ENCODE measurements at regions not wholly inside any gene's neighbourhood (a gene's known extent, or its start where the extent isn't known, plus 50 kb on each side); places are given as distances from the start of the nearest gene placed in this dataset.

- no peaks in the 10 kb centered on the region for H3K36me3 ChIP-seq (ENCODE audit: control insufficient read depth, insufficient read depth, low read length)
- no peak overlapping the region for H3K4me3 ChIP-seq (replicated peaks; ENCODE audit: low read depth, low read length)
- TF ChIP-seq, protein P1, sequence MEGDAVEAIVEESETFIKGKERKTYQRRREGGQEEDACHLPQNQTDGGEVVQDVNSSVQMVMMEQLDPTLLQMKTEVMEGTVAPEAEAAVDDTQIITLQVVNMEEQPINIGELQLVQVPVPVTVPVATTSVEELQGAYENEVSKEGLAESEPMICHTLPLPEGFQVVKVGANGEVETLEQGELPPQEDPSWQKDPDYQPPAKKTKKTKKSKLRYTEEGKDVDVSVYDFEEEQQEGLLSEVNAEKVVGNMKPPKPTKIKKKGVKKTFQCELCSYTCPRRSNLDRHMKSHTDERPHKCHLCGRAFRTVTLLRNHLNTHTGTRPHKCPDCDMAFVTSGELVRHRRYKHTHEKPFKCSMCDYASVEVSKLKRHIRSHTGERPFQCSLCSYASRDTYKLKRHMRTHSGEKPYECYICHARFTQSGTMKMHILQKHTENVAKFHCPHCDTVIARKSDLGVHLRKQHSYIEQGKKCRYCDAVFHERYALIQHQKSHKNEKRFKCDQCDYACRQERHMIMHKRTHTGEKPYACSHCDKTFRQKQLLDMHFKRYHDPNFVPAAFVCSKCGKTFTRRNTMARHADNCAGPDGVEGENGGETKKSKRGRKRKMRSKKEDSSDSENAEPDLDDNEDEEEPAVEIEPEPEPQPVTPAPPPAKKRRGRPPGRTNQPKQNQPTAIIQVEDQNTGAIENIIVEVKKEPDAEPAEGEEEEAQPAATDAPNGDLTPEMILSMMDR (IDR thresholded peaks at IDR 0.05; ENCODE audit: insufficient read depth, low read length, poor library complexity, severe bottlenecking): no peak
- H3K27me3 ChIP-seq (replicated peaks; ENCODE audit: control insufficient read depth, insufficient read depth, low read length): no peaks in the 10 kb centered on the region
- no peak for DNase-seq (ENCODE audit: extremely low read depth, insufficient read length)
These were observed 682.2 kb upstream of the ANKRD30A start for GRCh38 chr10:36443233-36443632.

DNA sequence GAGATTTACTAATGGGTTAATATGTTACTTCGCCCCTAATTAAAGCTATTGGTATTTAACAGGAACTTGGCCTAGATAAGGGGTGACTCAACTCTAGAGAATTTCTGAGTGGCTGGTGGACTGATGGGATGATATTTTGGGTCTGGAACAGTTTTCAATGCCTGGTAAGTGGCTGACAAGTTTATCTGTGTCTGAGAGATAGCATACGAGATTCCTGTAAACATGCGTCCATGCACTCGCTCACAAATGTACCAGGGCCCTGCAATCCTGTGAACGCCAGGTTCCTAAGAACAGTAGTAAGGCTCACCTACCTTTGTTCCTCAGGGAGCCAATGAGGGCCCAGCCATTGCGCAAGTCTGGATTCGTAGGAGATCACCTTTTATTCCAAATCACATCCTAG, 683.8 kb upstream of the ANKRD30A start:
- H3K4me3 ChIP-seq (replicated peaks; ENCODE audit: low read depth, low read length): no peak overlapping the region
- TF ChIP-seq, protein P1 (IDR thresholded peaks at IDR 0.05; ENCODE audit: insufficient read depth, low read length, poor library complexity, severe bottlenecking): no peak
- no peaks in the 10 kb centered on the region for H3K27me3 ChIP-seq (replicated peaks; ENCODE audit: control insufficient read depth, insufficient read depth, low read length)
- no peak for DNase-seq (ENCODE audit: extremely low read depth, insufficient read length)
- no peaks in the 10 kb centered on the region for H3K36me3 ChIP-seq (ENCODE audit: control insufficient read depth, insufficient read depth, low read length)

GRCh38 chr10:36440539-36440938, 684.9 kb upstream of the ANKRD30A start:
- Histone ChIP-seq H3K4me3 (replicated peaks; ENCODE audit: low read depth, low read length) (no peak overlapping the region), H3K36me3 (ENCODE audit: control insufficient read depth, insufficient read depth, low read length) (no peaks in the 10 kb centered on the region), H3K27me3 (replicated peaks; ENCODE audit: control insufficient read depth, insufficient read depth, low read length) (no peaks in the 10 kb centered on the region)
- TF ChIP-seq, protein P1 (IDR thresholded peaks at IDR 0.05; ENCODE audit: insufficient read depth, low read length, poor library complexity, severe bottlenecking): no peak
- no peak for DNase-seq (ENCODE audit: extremely low read depth, insufficient read length)

DNA sequence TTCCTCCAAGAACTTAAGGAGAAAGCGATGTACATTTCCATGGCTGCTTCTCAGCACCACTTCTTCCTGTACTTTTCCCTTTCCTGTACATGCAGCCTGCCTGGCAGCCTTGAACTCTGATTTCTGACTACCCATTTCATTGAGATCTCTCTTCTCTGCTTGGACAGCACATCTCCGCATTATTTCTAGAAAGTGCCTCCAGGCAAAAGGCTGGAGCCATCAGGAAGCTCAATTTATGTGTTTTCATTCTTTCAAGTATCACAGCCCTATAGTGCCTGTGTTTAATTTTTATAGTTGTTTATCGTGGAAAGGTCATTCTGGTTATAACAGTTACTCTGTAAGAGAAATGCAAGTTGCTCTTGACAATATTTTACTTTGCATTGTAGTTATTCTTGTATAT, 688.0 kb upstream of the ANKRD30A start:
- no peak for DNase-seq (ENCODE audit: extremely low read depth, insufficient read length)
- H3K4me3 ChIP-seq (replicated peaks; ENCODE audit: low read depth, low read length): no peak overlapping the region
- no peaks in the 10 kb centered on the region for H3K27me3 ChIP-seq (replicated peaks; ENCODE audit: control insufficient read depth, insufficient read depth, low read length)
- TF ChIP-seq, protein P1 (IDR thresholded peaks at IDR 0.05; ENCODE audit: insufficient read depth, low read length, poor library complexity, severe bottlenecking): no peak
- H3K36me3 ChIP-seq (ENCODE audit: control insufficient read depth, insufficient read depth, low read length): no peaks in the 10 kb centered on the region

GRCh38 chr10:36428507-36428906, 696.9 kb upstream of the ANKRD30A start:
- Histone ChIP-seq H3K27me3 (replicated peaks; ENCODE audit: control insufficient read depth, insufficient read depth, low read length) (no peaks in the 10 kb centered on the region), H3K36me3 (ENCODE audit: control insufficient read depth, insufficient read depth, low read length) (no peaks in the 10 kb centered on the region), H3K4me3 (replicated peaks; ENCODE audit: low read depth, low read length) (no peak overlapping the region)
- TF ChIP-seq, protein P1 (IDR thresholded peaks at IDR 0.05; ENCODE audit: insufficient read depth, low read length, poor library complexity, severe bottlenecking): no peak
- DNase-seq (ENCODE audit: extremely low read depth, insufficient read length): no peak

DNA sequence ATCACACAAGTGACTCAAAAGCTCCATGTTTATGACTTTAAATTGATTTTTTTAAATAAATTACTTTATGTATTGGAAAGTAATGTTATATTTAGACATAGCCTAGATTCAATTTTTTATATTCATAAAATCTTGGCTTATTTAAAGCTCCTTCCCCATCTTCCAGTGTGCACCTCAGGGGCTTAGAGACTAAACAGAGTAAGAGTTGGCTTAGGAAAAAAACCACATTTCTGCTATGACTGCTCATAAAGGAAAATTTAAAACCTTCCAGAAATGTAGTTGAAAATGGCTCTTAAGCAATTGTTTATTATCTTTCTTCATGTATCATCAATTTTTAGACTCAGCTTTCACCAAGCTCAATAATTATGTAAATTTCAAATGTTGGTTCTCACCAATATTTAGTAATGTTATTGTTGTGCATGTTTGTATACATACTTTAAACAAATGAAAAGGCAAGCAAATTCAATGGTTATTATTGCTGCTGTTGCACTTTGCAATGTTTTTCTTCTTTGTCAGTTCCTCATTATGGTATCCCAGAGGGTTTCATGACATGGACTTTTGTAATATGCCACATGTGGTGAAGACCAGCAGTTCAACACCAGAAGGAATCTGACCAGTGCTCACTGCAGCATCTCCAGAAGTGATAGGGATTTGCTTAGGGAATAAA, 700.1 kb upstream of the ANKRD30A start:
- Histone ChIP-seq H3K36me3 (ENCODE audit: control insufficient read depth, insufficient read depth, low read length) (no peaks in the 10 kb centered on the region), H3K4me3 (replicated peaks; ENCODE audit: low read depth, low read length) (no peak overlapping the region), H3K27me3 (replicated peaks; ENCODE audit: control insufficient read depth, insufficient read depth, low read length) (no peaks in the 10 kb centered on the region)
- DNase-seq (ENCODE audit: extremely low read depth, insufficient read length): no peak
- TF ChIP-seq, protein P1 (IDR thresholded peaks at IDR 0.05; ENCODE audit: insufficient read depth, low read length, poor library complexity, severe bottlenecking): no peak
